ENCODE measurements at regions not wholly inside any gene's neighbourhood (a gene's known extent, or its start where the extent isn't known, plus 50 kb on each side); places are given as distances from the start of the nearest gene placed in this dataset.

- no peak overlapping the region for H3K27ac ChIP-seq
- no peaks in the 10 kb centered on the region for H3K9me3 ChIP-seq
- TF ChIP-seq CTCF (IDR thresholded peaks at IDR 0.05), result no peak
- TF ChIP-seq POLR2A (IDR thresholded peaks at IDR 0.05), result no peak
- H3K4me3 ChIP-seq (replicated peaks in 1 of 3), result no peak overlapping the region
- no peaks in the 10 kb centered on the region for H3K36me3 ChIP-seq
- no peak for DNase-seq
- intact Hi-C loops (cut with DNase I), result no loop called here
- H3K27me3 ChIP-seq, result no peaks in the 10 kb centered on the region
- 73 to 75% methylated on average over 7 of the region's 7 CpGs for WGBS, 2 donors
- H3K4me1 ChIP-seq, result no peaks in the 10 kb centered on the region
Observed at GRCh38 chr11:119880873-119881272, 151.9 kb upstream of the NECTIN1 start.

- DNase-seq, result no peak
- TF ChIP-seq POLR2A (IDR thresholded peaks at IDR 0.05) (no peak), CTCF (IDR thresholded peaks at IDR 0.05) (no peak)
- H3K4me1 ChIP-seq, result no peaks in the 10 kb centered on the region
- intact Hi-C loops (cut with DNase I), result no loop called here
- no peak overlapping the region for H3K4me3 ChIP-seq (replicated peaks in 1 of 3)
- no peaks in the 10 kb centered on the region for H3K36me3 ChIP-seq
- H3K27ac ChIP-seq, result no peak overlapping the region
- H3K27me3 ChIP-seq, result no peaks in the 10 kb centered on the region
- no peaks in the 10 kb centered on the region for H3K9me3 ChIP-seq
- WGBS, 2 donors, result 57 to 68% methylated on average over 4 of the region's 4 CpGs
Observed at GRCh38 chr11:119880143-119880542, 151.1 kb upstream of the NECTIN1 start.

GRCh38 chr11:119878990-119879389, 150.0 kb upstream of the NECTIN1 start:
- no peaks in the 10 kb centered on the region for H3K27me3 ChIP-seq
- no peak overlapping the region for H3K27ac ChIP-seq
- no peaks in the 10 kb centered on the region for H3K36me3 ChIP-seq
- intact Hi-C loops (cut with DNase I), result no loop called here
- no peaks in the 10 kb centered on the region for H3K4me1 ChIP-seq
- no peaks in the 10 kb centered on the region for H3K9me3 ChIP-seq
- no peak for TF ChIP-seq POLR2A (IDR thresholded peaks at IDR 0.05)
- no peak for TF ChIP-seq CTCF (IDR thresholded peaks at IDR 0.05)
- no peak for DNase-seq
- no peak overlapping the region for H3K4me3 ChIP-seq (replicated peaks in 1 of 3)
- WGBS, 2 donors, result 84 to 92% methylated on average over 6 of the region's 6 CpGs

- no peak overlapping the region for H3K4me3 ChIP-seq (replicated peaks in 1 of 3)
- no peaks in the 10 kb centered on the region for H3K36me3 ChIP-seq
- H3K27ac ChIP-seq, result no peak overlapping the region
- intact Hi-C loops (cut with DNase I), result no loop called here
- no peak for DNase-seq
- no peaks in the 10 kb centered on the region for H3K4me1 ChIP-seq
- TF ChIP-seq POLR2A (IDR thresholded peaks at IDR 0.05) (no peak), CTCF (IDR thresholded peaks at IDR 0.05) (no peak)
- no peaks in the 10 kb centered on the region for H3K27me3 ChIP-seq
- WGBS, 2 donors, result 88 to 90% methylated on average over 12 of the region's 12 CpGs
- no peaks in the 10 kb centered on the region for H3K9me3 ChIP-seq
Observed at GRCh38 chr11:119876841-119877240, 147.8 kb upstream of the NECTIN1 start.

GRCh38 chr11:119875841-119876600, 147.0 kb upstream of the NECTIN1 start:
- no peak for DNase-seq
- 74 to 76% methylated on average over 7 of the region's 7 CpGs for WGBS, 2 donors
- Histone ChIP-seq H3K4me1 (no peaks in the 10 kb centered on the region), H3K27ac (no peak overlapping the region), H3K36me3 (no peaks in the 10 kb centered on the region), H3K4me3 (replicated peaks in 1 of 3) (no peak overlapping the region), H3K9me3 (no peaks in the 10 kb centered on the region), H3K27me3 (no peaks in the 10 kb centered on the region)
- TF ChIP-seq CTCF (IDR thresholded peaks at IDR 0.05) (no peak), POLR2A (IDR thresholded peaks at IDR 0.05) (no peak)
- intact Hi-C loops (cut with DNase I), result no loop called here
